ENCODE measurements at regions not wholly inside any gene's neighbourhood (a gene's known extent, or its start where the extent isn't known, plus 50 kb on each side); places are given as distances from the start of the nearest gene placed in this dataset.

GRCh38 chr22:25402501-25403283 is 161.8 kb upstream of the GRK3 start (continued):
- TF ChIP-seq SNRNP70 (IDR thresholded peaks at IDR 0.05; ENCODE audit: low read depth, low read length) (no peak), MED13 (CRISPR knock-in tag; IDR thresholded peaks at IDR 0.05) (no peak), E2F5 (CRISPR knock-in tag; conservative IDR thresholded peaks at IDR 0.05) (no peak), HOXA3 (CRISPR knock-in tag; IDR thresholded peaks at IDR 0.05) (peak; percentile 89), ZNF766 (CRISPR knock-in tag; IDR thresholded peaks at IDR 0.05; ENCODE audit: borderline replicate concordance) (peak; percentile 70; the same call in 1 of the 2 replicates), ZNF589 (CRISPR knock-in tag; conservative IDR thresholded peaks at IDR 0.05) (no peak), GFI1 (CRISPR knock-in tag; IDR thresholded peaks at IDR 0.05; ENCODE audit: borderline replicate concordance) (no peak), ZC3H4 (CRISPR knock-in tag; IDR thresholded peaks at IDR 0.05; ENCODE audit: borderline replicate concordance) (no peak), GLI4 (CRISPR knock-in tag; IDR thresholded peaks at IDR 0.05; ENCODE audit: borderline replicate concordance) (no peak), HMGA1 (CRISPR knock-in tag; conservative IDR thresholded peaks at IDR 0.05) (no peak), ZNF33B (CRISPR knock-in tag; IDR thresholded peaks at IDR 0.05) (no peak), ZNF687 (CRISPR knock-in tag; IDR thresholded peaks at IDR 0.05) (peak; percentile 88), KDM5A (IDR thresholded peaks at IDR 0.05; ENCODE audit: borderline replicate concordance, low read length) (0 out of 2 replicates have a peak, but pooled peaks have one; percentile 48), ZNF317 (CRISPR knock-in tag; IDR thresholded peaks at IDR 0.05) (0 out of 2 replicates have a peak, but pooled peaks have one; percentile 18), KAT8 (CRISPR knock-in tag; IDR thresholded peaks at IDR 0.05) (0 out of 2 replicates have a peak, but pooled peaks have one; percentile 65), NCOA1 (CRISPR knock-in tag; IDR thresholded peaks at IDR 0.05) (no peak), STAG1 (CRISPR knock-in tag; IDR thresholded peaks at IDR 0.05) (peak; percentile 38; the same call in 1 of the 2 replicates), FOXM1 (CRISPR knock-in tag; IDR thresholded peaks at IDR 0.05) (no peak), KAT2B (IDR thresholded peaks at IDR 0.05; ENCODE audit: borderline replicate concordance, low read depth, low read length) (no peak), JDP2 (CRISPR knock-in tag; IDR thresholded peaks at IDR 0.05; ENCODE audit: borderline replicate concordance) (no peak), ZBTB20 (CRISPR knock-in tag; IDR thresholded peaks at IDR 0.05; ENCODE audit: borderline replicate concordance, low read depth) (peak; percentile 19; the same call in 1 of the 2 replicates), USF2 (IDR thresholded peaks at IDR 0.05; ENCODE audit: low read depth, low read length) (no peak), USF2 (CRISPR knock-in tag; IDR thresholded peaks at IDR 0.05; ENCODE audit: borderline replicate concordance) (no peak), ZNF17 (CRISPR knock-in tag; IDR thresholded peaks at IDR 0.05) (no peak)

Data from HepG2 (cell line).